ENCODE measurements at regions not wholly inside any gene's neighbourhood (a gene's known extent, or its start where the extent isn't known, plus 50 kb on each side); places are given as distances from the start of the nearest gene placed in this dataset.

DNA sequence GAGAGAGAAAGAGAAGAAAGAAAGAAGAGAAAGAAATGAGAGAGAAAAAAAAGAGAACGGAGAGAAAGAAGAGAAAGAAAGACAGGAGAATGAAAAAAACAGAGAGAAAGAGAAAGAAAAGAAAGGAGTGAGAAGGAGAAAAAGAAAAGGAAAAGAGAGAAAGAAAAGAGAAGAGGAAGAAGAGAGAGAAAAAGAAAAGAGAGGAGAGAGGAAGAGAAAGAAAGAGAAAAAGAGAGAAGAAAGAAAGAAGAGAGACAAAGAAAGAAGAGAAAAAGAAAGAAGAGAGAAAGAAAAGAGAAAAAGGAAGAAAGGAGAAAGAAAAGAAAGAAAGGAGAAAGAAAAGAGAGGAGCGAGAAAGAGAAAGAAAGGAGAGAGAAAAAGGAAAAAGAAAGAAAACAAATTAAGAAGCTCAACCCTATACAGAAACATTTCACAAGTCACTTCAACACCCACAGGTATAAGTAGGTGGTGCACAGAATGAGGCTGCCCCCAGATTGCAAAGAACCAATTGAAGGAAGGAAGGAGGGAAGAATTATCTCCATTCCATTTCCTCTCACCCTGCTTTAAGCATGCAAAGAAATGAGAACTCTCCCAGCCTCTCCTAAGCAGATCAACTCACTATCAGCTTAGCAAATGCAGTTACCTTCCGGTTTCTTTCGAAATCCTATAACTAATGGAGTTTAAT is 98.8 kb upstream of the CACNA1A start:
- TF ChIP-seq ATF3 (IDR thresholded peaks at IDR 0.05) (no peak), RAD21 (IDR thresholded peaks at IDR 0.05; ENCODE audit: low read depth) (no peak), EZH2 (IDR thresholded peaks at IDR 0.05) (no peak), SP1 (IDR thresholded peaks at IDR 0.05; ENCODE audit: low read depth) (no peak), YY1 (IDR thresholded peaks at IDR 0.05; ENCODE audit: extremely low read depth, insufficient replicate concordance, low read depth, low read length) (no peak), ELF1 (IDR thresholded peaks at IDR 0.05; ENCODE audit: borderline replicate concordance, low read depth) (no peak), CTCF (IDR thresholded peaks at IDR 0.05 in 2 of 3, conservative IDR thresholded peaks at IDR 0.05 in 1 of 3; ENCODE audit: borderline replicate concordance in 1 of 3, insufficient read depth in 1 of 3, low read depth in 2 of 3, low read length in 2 of 3) (no peak), CBX3 (IDR thresholded peaks at IDR 0.05; ENCODE audit: low read depth) (no peak), POLR2AphosphoS5 (IDR thresholded peaks at IDR 0.05; ENCODE audit: low read depth, low read length) (no peak), ZFX (IDR thresholded peaks at IDR 0.05) (no peak), SIN3A (IDR thresholded peaks at IDR 0.05; ENCODE audit: low read depth) (no peak), SRF (IDR thresholded peaks at IDR 0.05; ENCODE audit: low read depth) (no peak), FOSL1 (IDR thresholded peaks at IDR 0.05; ENCODE audit: low read depth) (no peak), EZH2phosphoT487 (IDR thresholded peaks at IDR 0.05; ENCODE audit: borderline replicate concordance) (no peak), CEBPB (IDR thresholded peaks at IDR 0.05; ENCODE audit: low read depth) (no peak)
- TF ChIP-seq, protein P1, sequence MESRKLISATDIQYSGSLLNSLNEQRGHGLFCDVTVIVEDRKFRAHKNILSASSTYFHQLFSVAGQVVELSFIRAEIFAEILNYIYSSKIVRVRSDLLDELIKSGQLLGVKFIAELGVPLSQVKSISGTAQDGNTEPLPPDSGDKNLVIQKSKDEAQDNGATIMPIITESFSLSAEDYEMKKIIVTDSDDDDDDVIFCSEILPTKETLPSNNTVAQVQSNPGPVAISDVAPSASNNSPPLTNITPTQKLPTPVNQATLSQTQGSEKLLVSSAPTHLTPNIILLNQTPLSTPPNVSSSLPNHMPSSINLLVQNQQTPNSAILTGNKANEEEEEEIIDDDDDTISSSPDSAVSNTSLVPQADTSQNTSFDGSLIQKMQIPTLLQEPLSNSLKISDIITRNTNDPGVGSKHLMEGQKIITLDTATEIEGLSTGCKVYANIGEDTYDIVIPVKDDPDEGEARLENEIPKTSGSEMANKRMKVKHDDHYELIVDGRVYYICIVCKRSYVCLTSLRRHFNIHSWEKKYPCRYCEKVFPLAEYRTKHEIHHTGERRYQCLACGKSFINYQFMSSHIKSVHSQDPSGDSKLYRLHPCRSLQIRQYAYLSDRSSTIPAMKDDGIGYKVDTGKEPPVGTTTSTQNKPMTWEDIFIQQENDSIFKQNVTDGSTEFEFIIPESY (IDR thresholded peaks at IDR 0.05; ENCODE audit: extremely low read depth, insufficient replicate concordance, low read length), result no peak
- RAD21 ChIA-PET (ENCODE audit: low non-redundant PET in 1 of 2, low total read pairs in 2 of 2, uncharacterized antibody in 2 of 2, unreplicated experiment in 2 of 2), result no interaction called here
- H3K27ac ChIP-seq (ENCODE audit: low read depth, low read length), result no peak overlapping the region
- no peaks in the 10 kb centered on the region for H4K20me1 ChIP-seq (ENCODE audit: insufficient read depth)
- no TSS peak for BruUV-seq (replicated peaks)
- no peak overlapping the region for H3K4me3 ChIP-seq (replicated peaks in 1 of 2; ENCODE audit: low read depth in 1 of 2, low read length in 2 of 2)
- ATAC-seq (no peak), DNase-seq (ENCODE audit: low read depth, low spot score) (no peak)
- no peaks in the 10 kb centered on the region for H3K27me3 ChIP-seq (ENCODE audit: insufficient read depth, low read length)
- H3K4me1 ChIP-seq (ENCODE audit: control insufficient read depth in 1 of 2, insufficient read depth in 2 of 2, low read length in 2 of 2), result no peaks in the 10 kb centered on the region
- H2AFZ ChIP-seq (ENCODE audit: low read depth, low read length, poor library complexity, severe bottlenecking), result peak overlapping the region; percentile 51
- CTCF ChIA-PET, result interaction anchor here (2.2 kb wide), 1 partner anchor 116 kb away, joined by 14 read pairs; no protein-coding TSS in a partner anchor
- H3K36me3 ChIP-seq (ENCODE audit: control insufficient read depth in 1 of 2, insufficient read depth in 2 of 2, low read length in 2 of 2), result no peaks in the 10 kb centered on the region
- H3K79me2 ChIP-seq (ENCODE audit: insufficient read depth, low read length), result no peaks in the 10 kb centered on the region
- H3K9me3 ChIP-seq (ENCODE audit: control insufficient read depth in 1 of 2, insufficient read depth in 1 of 2, low read depth in 1 of 2, low read length in 2 of 2), result no peaks in the 10 kb centered on the region
- intact Hi-C loops (cut with micrococcal nuclease), result no loop called here
- no peak overlapping the region for H3K9ac ChIP-seq (ENCODE audit: low read length)
- no peaks in the 10 kb centered on the region for H3K9me2 ChIP-seq (ENCODE audit: insufficient read depth)
- POLR2A ChIA-PET, result no interaction called here
- H3K4me2 ChIP-seq (ENCODE audit: low read length), result no peak overlapping the region
